HG03565 (cell line): ENCODE measurements at regions not wholly inside any gene's neighbourhood (a gene's known extent, or its start where the extent isn't known, plus 50 kb on each side); places are given as distances from the start of the nearest gene placed in this dataset.

Source experiments
- ATAC-seq: cut with Tn5 transposase; IDR thresholded peaks from one replicate; pipeline ENCODE4 v1.9.1; 2021; ENCODE audit warnings: mild to moderate bottlenecking, moderate library complexity; ENCODE audit not compliant: unreplicated experiment

DNA sequence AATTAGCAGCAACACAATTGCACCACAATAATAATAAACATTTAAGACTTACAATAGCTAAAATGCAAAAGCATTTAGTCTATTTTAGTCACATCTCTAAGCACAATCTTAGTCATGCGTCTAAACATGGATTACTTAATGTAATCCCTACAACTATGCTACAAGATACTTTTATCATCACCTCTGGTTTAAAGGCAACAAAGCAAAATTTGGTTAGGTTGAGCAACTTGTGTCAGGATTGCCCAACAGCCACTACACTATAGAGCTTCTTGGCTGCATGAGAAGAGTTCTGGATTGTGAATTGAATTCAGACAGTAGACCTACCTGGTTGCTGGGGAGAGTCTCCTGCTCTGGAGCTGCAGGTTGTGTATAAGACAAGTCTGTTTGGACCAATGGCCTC is 146.5 kb upstream of the PUDP start:
- no peak for ATAC-seq

DNA sequence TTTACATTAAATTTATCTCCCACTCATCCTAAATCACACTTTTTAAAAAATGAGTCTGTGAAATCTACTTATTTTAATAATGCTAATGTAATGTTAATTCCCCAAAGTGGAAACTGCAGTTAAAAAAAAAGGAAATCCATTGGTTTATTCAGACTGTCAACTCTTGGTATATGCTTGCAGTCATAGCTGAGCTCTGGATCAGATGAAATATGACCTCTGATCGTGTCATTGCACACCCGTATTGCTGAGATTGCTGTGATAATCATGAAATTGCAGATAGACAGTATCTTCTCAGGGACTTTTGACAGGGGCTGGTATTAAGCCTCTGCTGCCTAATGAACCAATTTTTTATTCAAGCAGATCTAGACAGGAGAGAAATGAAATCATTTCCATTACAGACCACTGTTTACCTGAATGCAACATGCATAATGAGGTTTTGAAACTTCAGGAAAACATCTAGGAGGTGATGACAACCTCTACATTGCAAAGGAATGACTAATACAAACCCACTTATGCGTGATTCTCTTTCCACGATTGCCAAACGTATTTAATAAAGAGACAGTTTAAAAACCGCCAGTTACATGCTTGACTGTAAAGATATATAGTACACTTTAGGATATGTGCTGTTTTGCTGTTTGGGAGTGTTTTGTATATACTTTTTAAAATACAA is 138.3 kb upstream of the PUDP start:
- ATAC-seq = no peak

GRCh38 chrX:7285765-7286164 is 137.8 kb upstream of the PUDP start:
- ATAC-seq = no peak

DNA sequence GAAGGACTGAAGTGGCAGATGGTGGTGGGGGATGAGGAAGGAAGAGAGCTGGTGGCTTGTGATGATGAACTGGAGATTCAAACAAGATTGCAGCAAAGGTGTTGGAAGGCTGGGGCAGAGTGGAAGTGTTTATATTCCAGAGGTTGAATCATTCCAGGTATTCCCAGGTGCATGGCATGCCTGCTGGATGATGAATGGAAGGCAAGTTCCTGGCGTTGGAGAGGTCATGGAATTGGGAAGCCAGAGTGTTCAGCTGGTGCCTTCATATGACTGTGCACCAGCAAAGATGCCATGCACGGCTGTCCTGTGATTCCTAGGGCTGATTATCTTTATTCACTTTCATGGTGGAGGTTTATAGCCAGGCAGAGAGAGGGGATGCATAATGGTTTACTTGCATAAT is 135.8 kb upstream of the PUDP start:
- ATAC-seq = no peak

DNA sequence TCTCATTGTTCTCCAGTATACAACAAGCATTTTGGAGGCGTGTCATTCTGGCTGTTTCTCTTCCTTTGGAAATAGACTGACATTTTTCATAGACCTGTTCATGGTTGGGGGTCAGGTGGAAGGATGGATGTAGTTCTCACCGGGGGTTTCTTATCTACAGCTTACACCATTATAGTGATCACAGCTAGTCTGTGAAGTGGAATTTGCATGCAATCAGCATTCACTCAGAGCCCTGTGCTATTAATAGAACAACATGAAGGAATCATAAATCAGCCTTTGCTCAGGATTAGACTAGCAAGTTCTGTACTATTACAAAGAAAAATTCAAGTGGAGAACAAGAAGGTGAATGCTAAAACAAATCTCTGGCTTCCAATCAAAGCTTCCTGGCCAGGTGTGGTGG is 132.6 kb upstream of the PUDP start:
- no peak for ATAC-seq

DNA sequence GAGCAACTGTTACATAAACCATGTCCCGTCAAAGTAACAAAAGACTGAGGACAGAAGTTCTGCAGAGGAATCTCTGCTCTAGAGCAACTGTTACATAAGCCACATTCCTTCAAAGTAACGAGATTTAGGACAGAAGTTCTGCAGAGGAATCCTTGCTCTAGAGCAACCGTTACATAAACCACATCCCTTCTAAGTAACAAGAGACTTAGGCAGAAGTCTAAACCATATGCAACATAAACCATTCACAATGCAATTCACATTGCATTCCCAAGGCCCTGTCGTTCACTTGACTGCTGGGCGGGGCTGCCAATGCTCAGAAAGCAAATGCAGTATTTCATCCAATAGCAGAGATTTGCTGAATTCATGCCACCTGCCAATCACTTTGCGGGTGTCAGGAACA is 124.4 kb upstream of the PUDP start:
- no peak for ATAC-seq

DNA sequence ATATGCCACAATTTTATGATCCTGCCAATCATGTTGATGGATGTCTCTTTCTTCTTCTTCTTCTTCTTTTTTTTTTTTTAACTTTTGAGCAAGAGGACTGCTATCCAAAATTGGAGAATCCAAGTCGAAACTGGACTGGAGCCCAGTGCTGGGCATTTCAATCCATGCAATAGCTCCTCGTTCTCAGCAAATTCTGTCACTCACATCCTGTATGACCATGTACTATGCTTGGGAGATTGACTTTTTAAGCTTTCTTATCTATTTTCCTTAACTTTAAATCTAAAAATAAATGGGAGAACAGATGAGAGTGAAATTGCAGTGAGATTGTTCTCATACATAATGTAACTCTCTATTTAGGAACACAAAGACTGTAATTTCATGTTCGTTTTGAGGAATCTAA is 123.0 kb upstream of the PUDP start:
- no peak for ATAC-seq

DNA sequence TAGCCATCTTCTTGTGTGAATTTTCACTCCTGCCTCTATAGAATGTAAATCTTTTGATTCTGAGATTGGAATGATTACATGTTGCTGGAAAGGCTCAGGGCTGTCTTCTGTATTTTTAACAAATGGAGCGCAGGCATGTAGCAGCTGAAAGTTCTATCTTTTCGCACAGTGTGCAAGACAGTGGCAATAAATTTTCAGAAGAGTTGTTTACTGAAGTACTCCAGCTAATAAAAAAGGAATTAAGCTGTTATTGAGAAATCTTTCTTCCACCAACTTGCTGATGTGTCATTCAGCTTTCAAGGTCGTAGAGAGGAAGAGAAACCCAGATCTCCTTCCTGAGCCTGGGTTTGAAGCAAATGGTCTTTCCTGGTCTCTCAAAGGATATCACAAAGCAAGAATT is 122.0 kb upstream of the PUDP start:
- no peak for ATAC-seq

GRCh38 chrX:7269589-7269988 is 121.6 kb upstream of the PUDP start:
- no peak for ATAC-seq

- ATAC-seq = no peak
Observed at GRCh38 chrX:7266288-7266687, 118.3 kb upstream of the PUDP start.

DNA sequence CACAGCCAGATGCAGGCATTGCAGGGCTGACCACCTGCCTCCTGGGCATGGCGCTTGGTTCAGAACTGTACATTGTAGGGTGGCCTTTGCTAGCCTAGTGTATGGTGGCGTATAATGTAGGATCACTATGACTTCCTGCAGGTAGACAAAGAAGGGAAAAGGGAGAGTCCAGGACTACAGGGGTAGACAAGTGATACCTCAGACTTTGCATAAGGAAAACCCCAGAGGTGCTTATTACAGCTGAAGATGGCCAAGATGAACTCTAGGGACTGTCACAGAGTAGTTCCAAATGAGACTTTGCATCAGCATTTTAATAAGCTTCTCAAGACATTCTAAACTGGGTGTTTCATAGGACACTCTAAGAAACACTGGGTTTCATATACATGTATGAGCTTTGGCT is 116.4 kb upstream of the PUDP start:
- peak; percentile 36 for ATAC-seq

DNA sequence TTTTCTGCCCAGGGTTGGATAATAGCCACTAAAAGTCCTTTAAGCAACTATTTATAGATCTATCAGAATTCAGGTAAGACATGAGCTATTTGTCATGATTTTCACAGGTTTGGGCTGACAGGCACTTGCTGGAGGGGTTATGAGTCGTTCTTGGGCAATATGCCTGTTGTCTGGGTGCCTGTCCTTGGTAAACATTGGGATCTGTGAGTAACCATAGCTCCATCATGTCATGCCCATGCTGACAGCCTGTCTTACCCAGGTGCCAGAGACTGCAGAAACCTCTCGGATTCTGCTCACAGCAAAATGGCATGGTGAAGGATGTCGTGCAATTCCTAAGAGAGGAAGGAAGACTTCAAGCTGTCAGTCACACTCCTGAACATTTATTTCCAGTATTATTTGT is 116.0 kb upstream of the PUDP start:
- ATAC-seq = no peak

- ATAC-seq = no peak
Observed at GRCh38 chrX:7263330-7263729, 115.4 kb upstream of the PUDP start.

- ATAC-seq = no peak
Observed at GRCh38 chrX:7262551-7262950, 114.6 kb upstream of the PUDP start.

DNA sequence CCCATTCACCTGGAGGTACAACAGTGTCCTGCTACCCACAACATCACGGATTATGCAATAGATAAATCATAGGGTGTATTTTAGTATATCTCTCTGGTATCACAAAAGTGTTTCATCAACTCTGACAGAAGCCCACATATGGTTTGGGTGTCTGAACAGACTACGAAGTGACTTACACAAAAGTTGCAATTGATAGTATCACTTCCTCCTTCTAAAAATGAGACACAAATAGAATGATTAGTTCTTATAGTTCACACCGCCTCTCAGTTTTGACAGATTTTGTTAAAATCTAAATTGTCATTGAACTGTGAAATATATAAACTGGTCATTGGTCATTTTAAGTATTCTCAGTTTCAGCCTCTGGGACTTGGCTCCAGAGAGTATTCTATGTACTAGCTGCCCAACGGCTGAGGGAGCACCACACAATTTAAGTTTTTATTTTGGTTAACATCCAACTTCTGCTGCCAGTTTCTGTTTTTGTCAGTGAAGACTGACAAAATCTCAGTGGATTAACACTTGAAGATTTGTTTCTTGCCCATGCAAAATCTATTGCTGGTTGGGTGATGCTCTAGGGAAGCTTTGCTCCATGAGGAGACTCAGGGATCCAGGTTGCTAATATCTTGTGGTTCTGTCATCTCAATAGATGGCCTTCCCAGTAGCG is 113.8 kb upstream of the PUDP start:
- ATAC-seq = peak; percentile 86

- no peak for ATAC-seq
Observed at GRCh38 chrX:7254144-7254543, 106.2 kb upstream of the PUDP start.

- no peak for ATAC-seq
Observed at GRCh38 chrX:7253565-7253964, 105.6 kb upstream of the PUDP start.

DNA sequence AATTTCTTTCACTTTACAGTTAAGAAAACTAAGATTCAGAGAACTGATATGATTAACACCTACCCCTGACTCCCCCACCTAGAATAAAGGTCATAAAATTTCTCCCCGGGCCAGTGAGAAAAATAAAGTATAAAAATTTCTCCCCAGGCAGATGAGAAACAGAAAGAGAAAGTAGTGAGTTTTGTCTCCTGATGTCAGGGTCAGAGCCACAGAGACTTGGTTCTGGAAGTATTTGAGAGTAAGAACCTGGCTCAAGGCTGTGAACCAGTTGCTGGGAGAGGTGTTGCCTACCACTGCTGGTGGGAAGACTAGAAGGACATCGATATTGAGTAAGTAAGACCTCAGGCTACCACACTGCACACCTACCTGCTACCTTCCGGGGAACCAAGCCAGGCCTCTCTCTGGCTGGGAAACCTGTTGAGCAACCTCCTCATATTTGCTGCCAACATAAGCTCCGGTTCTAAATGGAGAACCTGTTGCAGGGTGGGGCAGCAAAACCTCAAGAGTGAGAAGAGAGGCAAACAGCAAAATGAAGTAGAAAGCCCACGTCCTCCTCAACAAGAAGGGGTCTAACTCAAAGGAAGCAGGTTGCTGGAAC is 104.2 kb upstream of the PUDP start:
- no peak for ATAC-seq

GRCh38 chrX:7247346-7247745 is 99.4 kb upstream of the PUDP start:
- ATAC-seq = no peak

GRCh38 chrX:7244405-7244804 is 96.5 kb upstream of the PUDP start:
- no peak for ATAC-seq

GRCh38 chrX:7242613-7243012 is 94.7 kb upstream of the PUDP start:
- peak; percentile 99 for ATAC-seq

- ATAC-seq = no peak
Observed at GRCh38 chrX:7240929-7241328, 93.0 kb upstream of the PUDP start.

GRCh38 chrX:7235071-7235470 is 87.1 kb upstream of the PUDP start:
- ATAC-seq = no peak
